Kidney (tissue), 13 donors: ENCODE measurements at regions not wholly inside any gene's neighbourhood (a gene's known extent, or its start where the extent isn't known, plus 50 kb on each side); places are given as distances from the start of the nearest gene placed in this dataset.
"Not testable (repeated sequence)": the region's sequence is repeated elsewhere in the genome, so short reads cannot be mapped to it uniquely, and the experiment has no call there.

Experiments used
- DNase-seq, 5 donors: peaks; one replicate each; pipeline ENCODE4 v3.0.0-alpha.2; 2013 to 2020
- FAIRE-seq: peaks from 2 replicates; lab custom pipeline; 2012; peaks lifted over from hg19 to GRCh38; lab: Jason Lieb, UNC
- H3K27ac ChIP-seq, 2 donors: one replicate each; pipeline ENCODE4 v1.7.0; 2013; ENCODE audit warnings: low read depth in 2 of 2, low read length in 2 of 2, inconsistent platforms in 1 of 2
- H3K27me3 ChIP-seq: one replicate; pipeline ENCODE4 v1.7.1; 2013; ENCODE audit warnings: low read length, inconsistent platforms; ENCODE audit not compliant: control insufficient read depth, insufficient read depth
- H3K36me3 ChIP-seq, 3 donors: one replicate each; pipeline versions ENCODE4 v1.7.0 to v1.7.1; 2013; ENCODE audit warnings: low read length in 3 of 3, control low read depth in 1 of 3, inconsistent platforms in 1 of 3; ENCODE audit not compliant: insufficient read depth in 3 of 3, control insufficient read depth in 2 of 3
- H3K4me1 ChIP-seq, 3 donors: one replicate each; pipeline versions ENCODE4 v1.7.0 to v1.7.1; 2013; ENCODE audit warnings: low read length in 3 of 3, inconsistent platforms in 1 of 3, low read depth in 1 of 3; ENCODE audit not compliant: control insufficient read depth in 2 of 3, insufficient read depth in 2 of 3
- H3K4me3 ChIP-seq, 3 donors: one replicate each; pipeline versions ENCODE4 v1.7.0 to v1.8.1; 2013; ENCODE audit warnings: low read length in 3 of 3, control low read depth in 1 of 3, inconsistent platforms in 1 of 3
- H3K9ac ChIP-seq, 3 donors: one replicate each; pipeline versions ENCODE4 v1.7.0 to v1.7.1; 2013; ENCODE audit warnings: low read length in 3 of 3, control low read depth in 1 of 3, inconsistent platforms in 1 of 3
- H3K9me3 ChIP-seq, 3 donors: one replicate each; pipeline versions ENCODE4 v1.7.0 to v1.7.1; 2013; ENCODE audit warnings: low read length in 3 of 3, control low read depth in 1 of 3, inconsistent platforms in 1 of 3; ENCODE audit not compliant: control insufficient read depth in 2 of 3, insufficient read depth in 1 of 3
- intact Hi-C: fragments of 100-400 bp; cut with DNase I; formaldehyde crosslinking; loops from one replicate; pipeline ENCODE4 v1.11.1; 2022
- TF ChIP-seq, protein P1 (sequence below): IDR thresholded peaks from 3 replicates; pipeline ENCODE4 v1.5.1; 2012; ENCODE audit warnings: mild to moderate bottlenecking, moderate library complexity, borderline replicate concordance; ENCODE audit not compliant: insufficient read depth; ENCODE audit errors: extremely low read depth
- donor health status: control.
- donor health status: control.
- donor health status: control.
- donor health status: control.
- donor health status: control.
- donor health status: DM: yes; HTN: yes; CAD: no.
- donor health status: Normal renal cell carcinoma (clear cell type).

- FAIRE-seq = no peak
- DNase-seq = no peak
- no peaks in the 10 kb centered on the region for H3K4me1 ChIP-seq
- H3K27me3 ChIP-seq = no peaks in the 10 kb centered on the region
- intact Hi-C loops = no loop called here
- TF ChIP-seq, protein P1, sequence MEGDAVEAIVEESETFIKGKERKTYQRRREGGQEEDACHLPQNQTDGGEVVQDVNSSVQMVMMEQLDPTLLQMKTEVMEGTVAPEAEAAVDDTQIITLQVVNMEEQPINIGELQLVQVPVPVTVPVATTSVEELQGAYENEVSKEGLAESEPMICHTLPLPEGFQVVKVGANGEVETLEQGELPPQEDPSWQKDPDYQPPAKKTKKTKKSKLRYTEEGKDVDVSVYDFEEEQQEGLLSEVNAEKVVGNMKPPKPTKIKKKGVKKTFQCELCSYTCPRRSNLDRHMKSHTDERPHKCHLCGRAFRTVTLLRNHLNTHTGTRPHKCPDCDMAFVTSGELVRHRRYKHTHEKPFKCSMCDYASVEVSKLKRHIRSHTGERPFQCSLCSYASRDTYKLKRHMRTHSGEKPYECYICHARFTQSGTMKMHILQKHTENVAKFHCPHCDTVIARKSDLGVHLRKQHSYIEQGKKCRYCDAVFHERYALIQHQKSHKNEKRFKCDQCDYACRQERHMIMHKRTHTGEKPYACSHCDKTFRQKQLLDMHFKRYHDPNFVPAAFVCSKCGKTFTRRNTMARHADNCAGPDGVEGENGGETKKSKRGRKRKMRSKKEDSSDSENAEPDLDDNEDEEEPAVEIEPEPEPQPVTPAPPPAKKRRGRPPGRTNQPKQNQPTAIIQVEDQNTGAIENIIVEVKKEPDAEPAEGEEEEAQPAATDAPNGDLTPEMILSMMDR = no peak
- peaks cover 0 to 8% (median 2%) of the 10 kb centered on the region in 3 donors for H3K9me3 ChIP-seq
- H3K4me3 ChIP-seq = no peak overlapping the region
- H3K9ac ChIP-seq = no peak overlapping the region
- H3K36me3 ChIP-seq = no peaks in the 10 kb centered on the region
- no peak overlapping the region for H3K27ac ChIP-seq
These were observed 285.0 kb downstream of the SIPA1L2 start for GRCh38 chr1:232344791-232345399.

GRCh38 chr1:232344186-232344585 is 285.7 kb downstream of the SIPA1L2 start:
- H3K4me3 ChIP-seq, intact Hi-C loops, H3K27me3 ChIP-seq, FAIRE-seq, H3K4me1 ChIP-seq, H3K9ac ChIP-seq, H3K9me3 ChIP-seq, H3K27ac ChIP-seq, H3K36me3 ChIP-seq, DNase-seq: not testable (repeated sequence)

DNA sequence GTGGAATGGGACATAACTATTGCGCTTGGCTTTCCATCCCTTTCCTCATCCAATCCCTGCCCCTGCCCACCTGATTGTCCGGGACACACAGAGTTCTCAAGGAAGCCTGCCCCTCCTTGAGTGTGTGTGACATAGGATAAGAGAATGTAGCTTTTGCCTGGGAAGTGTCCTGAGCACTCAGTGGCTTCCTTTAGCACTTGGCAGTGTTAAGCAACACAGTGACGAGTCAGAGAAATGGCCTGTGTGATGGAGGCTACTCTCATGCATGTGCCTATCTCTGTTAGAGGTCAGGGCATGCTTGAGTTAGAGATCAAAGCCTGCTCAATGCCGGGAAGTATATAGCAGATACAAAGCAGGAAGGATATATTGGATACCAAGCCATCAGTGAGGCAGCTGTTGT is 289.5 kb downstream of the SIPA1L2 start:
- Histone ChIP-seq H3K9me3 (peaks cover 0 to 6% (median 2%) of the 10 kb centered on the region in 3 donors), H3K27me3 (no peaks in the 10 kb centered on the region), H3K4me3 (no peak overlapping the region), H3K9ac (no peak overlapping the region), H3K36me3 (no peaks in the 10 kb centered on the region), H3K4me1 (no peaks in the 10 kb centered on the region), H3K27ac (no peak overlapping the region)
- DNase-seq = no peak
- TF ChIP-seq, protein P1 = no peak
- FAIRE-seq = no peak
- intact Hi-C loops = no loop called here

DNA sequence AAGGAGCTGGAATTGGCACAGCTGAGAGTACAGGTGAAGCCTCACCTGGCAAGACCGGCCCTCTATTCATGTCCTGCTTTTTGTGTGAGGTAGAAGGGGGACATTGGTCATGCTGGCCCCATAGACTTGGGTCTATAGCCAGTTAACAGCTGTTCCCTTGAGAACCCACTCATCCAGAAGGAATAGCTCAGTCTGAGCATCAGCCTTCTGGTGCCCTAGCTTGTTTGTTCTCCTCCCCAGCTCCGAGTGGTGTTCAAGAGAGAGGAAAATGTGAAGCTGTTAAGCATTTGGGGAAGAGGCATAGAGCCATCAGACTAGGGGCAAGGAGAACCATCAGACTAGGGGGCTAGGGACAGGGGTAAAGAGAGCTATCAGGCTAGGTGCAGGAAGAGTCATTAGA is 290.9 kb downstream of the SIPA1L2 start:
- FAIRE-seq (no peak), DNase-seq (no peak)
- Histone ChIP-seq H3K36me3 (no peaks in the 10 kb centered on the region), H3K9me3 (no peaks in the 10 kb centered on the region), H3K4me1 (no peaks in the 10 kb centered on the region), H3K9ac (no peak overlapping the region), H3K27me3 (no peaks in the 10 kb centered on the region), H3K27ac (no peak overlapping the region), H3K4me3 (no peak overlapping the region)
- TF ChIP-seq, protein P1 = no peak
- intact Hi-C loops = no loop called here
